ENCODE measurements at regions not wholly inside any gene's neighbourhood (a gene's known extent, or its start where the extent isn't known, plus 50 kb on each side); places are given as distances from the start of the nearest gene placed in this dataset.

DNA sequence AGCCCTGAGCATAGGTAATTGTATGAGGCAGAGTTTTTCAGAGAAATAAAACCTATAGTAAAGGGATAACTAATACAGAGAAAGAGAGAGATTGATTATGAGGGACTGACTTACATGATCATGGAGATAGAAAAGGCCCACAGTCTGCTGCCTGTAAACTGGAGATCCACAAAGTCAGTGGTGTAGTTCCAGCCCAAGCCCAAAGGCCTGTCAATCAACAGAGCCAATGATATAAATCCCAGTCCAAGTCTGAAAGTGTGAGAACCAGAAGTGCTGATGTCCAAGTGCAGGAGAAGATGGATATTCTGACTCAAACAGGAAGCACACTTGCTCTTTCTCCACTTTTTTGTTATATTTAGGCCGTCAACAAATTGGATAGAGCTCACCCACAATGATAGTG lies 340.1 kb upstream of the RGS18 start:
- CTCF ChIA-PET = no interaction called here
- H3K27ac Mint-ChIP-seq = no peak overlapping the region
- no peak overlapping the region for H3K4me3 Mint-ChIP-seq
- TF ChIP-seq ZBTB21 (CRISPR knock-in tag; IDR thresholded peaks at IDR 0.05; ENCODE audit: borderline replicate concordance) (no peak), NFYB (CRISPR knock-in tag; conservative IDR thresholded peaks at IDR 0.05; ENCODE audit: low read depth) (no peak), RORB (CRISPR knock-in tag; IDR thresholded peaks at IDR 0.05) (no peak), GRHL2 (CRISPR knock-in tag; IDR thresholded peaks at IDR 0.05; ENCODE audit: insufficient replicate concordance, severe bottlenecking) (no peak), SP1 (CRISPR knock-in tag; conservative IDR thresholded peaks at IDR 0.05) (no peak), ZNF263 (CRISPR knock-in tag; IDR thresholded peaks at IDR 0.05; ENCODE audit: low read depth) (no peak), TEAD4 (CRISPR knock-in tag; IDR thresholded peaks at IDR 0.05) (no peak), ZNF423 (CRISPR knock-in tag; IDR thresholded peaks at IDR 0.05) (no peak), ESRRA (CRISPR knock-in tag; IDR thresholded peaks at IDR 0.05; ENCODE audit: borderline replicate concordance) (no peak), SMAD3 (CRISPR knock-in tag; IDR thresholded peaks at IDR 0.05; ENCODE audit: borderline replicate concordance) (no peak), ELF4 (CRISPR knock-in tag; IDR thresholded peaks at IDR 0.05; ENCODE audit: low read depth) (no peak)
- TF ChIP-seq, protein P1, sequence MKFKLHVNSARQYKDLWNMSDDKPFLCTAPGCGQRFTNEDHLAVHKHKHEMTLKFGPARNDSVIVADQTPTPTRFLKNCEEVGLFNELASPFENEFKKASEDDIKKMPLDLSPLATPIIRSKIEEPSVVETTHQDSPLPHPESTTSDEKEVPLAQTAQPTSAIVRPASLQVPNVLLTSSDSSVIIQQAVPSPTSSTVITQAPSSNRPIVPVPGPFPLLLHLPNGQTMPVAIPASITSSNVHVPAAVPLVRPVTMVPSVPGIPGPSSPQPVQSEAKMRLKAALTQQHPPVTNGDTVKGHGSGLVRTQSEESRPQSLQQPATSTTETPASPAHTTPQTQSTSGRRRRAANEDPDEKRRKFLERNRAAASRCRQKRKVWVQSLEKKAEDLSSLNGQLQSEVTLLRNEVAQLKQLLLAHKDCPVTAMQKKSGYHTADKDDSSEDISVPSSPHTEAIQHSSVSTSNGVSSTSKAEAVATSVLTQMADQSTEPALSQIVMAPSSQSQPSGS (CRISPR knock-in tag; IDR thresholded peaks at IDR 0.05; ENCODE audit: borderline replicate concordance, low read depth) = no peak
- TF ChIP-seq, protein P2, sequence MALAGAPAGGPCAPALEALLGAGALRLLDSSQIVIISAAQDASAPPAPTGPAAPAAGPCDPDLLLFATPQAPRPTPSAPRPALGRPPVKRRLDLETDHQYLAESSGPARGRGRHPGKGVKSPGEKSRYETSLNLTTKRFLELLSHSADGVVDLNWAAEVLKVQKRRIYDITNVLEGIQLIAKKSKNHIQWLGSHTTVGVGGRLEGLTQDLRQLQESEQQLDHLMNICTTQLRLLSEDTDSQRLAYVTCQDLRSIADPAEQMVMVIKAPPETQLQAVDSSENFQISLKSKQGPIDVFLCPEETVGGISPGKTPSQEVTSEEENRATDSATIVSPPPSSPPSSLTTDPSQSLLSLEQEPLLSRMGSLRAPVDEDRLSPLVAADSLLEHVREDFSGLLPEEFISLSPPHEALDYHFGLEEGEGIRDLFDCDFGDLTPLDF (CRISPR knock-in tag; IDR thresholded peaks at IDR 0.05) = no peak
- TF ChIP-seq, protein P3, sequence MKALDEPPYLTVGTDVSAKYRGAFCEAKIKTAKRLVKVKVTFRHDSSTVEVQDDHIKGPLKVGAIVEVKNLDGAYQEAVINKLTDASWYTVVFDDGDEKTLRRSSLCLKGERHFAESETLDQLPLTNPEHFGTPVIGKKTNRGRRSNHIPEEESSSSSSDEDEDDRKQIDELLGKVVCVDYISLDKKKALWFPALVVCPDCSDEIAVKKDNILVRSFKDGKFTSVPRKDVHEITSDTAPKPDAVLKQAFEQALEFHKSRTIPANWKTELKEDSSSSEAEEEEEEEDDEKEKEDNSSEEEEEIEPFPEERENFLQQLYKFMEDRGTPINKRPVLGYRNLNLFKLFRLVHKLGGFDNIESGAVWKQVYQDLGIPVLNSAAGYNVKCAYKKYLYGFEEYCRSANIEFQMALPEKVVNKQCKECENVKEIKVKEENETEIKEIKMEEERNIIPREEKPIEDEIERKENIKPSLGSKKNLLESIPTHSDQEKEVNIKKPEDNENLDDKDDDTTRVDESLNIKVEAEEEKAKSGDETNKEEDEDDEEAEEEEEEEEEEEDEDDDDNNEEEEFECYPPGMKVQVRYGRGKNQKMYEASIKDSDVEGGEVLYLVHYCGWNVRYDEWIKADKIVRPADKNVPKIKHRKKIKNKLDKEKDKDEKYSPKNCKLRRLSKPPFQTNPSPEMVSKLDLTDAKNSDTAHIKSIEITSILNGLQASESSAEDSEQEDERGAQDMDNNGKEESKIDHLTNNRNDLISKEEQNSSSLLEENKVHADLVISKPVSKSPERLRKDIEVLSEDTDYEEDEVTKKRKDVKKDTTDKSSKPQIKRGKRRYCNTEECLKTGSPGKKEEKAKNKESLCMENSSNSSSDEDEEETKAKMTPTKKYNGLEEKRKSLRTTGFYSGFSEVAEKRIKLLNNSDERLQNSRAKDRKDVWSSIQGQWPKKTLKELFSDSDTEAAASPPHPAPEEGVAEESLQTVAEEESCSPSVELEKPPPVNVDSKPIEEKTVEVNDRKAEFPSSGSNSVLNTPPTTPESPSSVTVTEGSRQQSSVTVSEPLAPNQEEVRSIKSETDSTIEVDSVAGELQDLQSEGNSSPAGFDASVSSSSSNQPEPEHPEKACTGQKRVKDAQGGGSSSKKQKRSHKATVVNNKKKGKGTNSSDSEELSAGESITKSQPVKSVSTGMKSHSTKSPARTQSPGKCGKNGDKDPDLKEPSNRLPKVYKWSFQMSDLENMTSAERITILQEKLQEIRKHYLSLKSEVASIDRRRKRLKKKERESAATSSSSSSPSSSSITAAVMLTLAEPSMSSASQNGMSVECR (CRISPR knock-in tag; IDR thresholded peaks at IDR 0.05; ENCODE audit: borderline replicate concordance) = no peak
- TF ChIP-seq, protein P4, sequence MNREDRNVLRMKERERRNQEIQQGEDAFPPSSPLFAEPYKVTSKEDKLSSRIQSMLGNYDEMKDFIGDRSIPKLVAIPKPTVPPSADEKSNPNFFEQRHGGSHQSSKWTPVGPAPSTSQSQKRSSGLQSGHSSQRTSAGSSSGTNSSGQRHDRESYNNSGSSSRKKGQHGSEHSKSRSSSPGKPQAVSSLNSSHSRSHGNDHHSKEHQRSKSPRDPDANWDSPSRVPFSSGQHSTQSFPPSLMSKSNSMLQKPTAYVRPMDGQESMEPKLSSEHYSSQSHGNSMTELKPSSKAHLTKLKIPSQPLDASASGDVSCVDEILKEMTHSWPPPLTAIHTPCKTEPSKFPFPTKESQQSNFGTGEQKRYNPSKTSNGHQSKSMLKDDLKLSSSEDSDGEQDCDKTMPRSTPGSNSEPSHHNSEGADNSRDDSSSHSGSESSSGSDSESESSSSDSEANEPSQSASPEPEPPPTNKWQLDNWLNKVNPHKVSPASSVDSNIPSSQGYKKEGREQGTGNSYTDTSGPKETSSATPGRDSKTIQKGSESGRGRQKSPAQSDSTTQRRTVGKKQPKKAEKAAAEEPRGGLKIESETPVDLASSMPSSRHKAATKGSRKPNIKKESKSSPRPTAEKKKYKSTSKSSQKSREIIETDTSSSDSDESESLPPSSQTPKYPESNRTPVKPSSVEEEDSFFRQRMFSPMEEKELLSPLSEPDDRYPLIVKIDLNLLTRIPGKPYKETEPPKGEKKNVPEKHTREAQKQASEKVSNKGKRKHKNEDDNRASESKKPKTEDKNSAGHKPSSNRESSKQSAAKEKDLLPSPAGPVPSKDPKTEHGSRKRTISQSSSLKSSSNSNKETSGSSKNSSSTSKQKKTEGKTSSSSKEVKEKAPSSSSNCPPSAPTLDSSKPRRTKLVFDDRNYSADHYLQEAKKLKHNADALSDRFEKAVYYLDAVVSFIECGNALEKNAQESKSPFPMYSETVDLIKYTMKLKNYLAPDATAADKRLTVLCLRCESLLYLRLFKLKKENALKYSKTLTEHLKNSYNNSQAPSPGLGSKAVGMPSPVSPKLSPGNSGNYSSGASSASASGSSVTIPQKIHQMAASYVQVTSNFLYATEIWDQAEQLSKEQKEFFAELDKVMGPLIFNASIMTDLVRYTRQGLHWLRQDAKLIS (CRISPR knock-in tag; IDR thresholded peaks at IDR 0.05; ENCODE audit: borderline replicate concordance) = no peak
- TF ChIP-seq, protein P5, sequence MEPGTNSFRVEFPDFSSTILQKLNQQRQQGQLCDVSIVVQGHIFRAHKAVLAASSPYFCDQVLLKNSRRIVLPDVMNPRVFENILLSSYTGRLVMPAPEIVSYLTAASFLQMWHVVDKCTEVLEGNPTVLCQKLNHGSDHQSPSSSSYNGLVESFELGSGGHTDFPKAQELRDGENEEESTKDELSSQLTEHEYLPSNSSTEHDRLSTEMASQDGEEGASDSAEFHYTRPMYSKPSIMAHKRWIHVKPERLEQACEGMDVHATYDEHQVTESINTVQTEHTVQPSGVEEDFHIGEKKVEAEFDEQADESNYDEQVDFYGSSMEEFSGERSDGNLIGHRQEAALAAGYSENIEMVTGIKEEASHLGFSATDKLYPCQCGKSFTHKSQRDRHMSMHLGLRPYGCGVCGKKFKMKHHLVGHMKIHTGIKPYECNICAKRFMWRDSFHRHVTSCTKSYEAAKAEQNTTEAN (CRISPR knock-in tag; IDR thresholded peaks at IDR 0.05) = no peak
- POLR2A ChIA-PET = no interaction called here
- ATAC-seq (no peak), DNase-seq (ENCODE audit: low spot score) (no peak)
- H3K4me1 Mint-ChIP-seq = no peaks in the 10 kb centered on the region
- peaks cover 1% of the 10 kb centered on the region; the same call in 1 of the 2 replicates for H3K27me3 Mint-ChIP-seq (ENCODE audit: low read depth)
- peaks cover 12% of the 10 kb centered on the region for H3K36me3 Mint-ChIP-seq
- H3K9me3 Mint-ChIP-seq = peaks cover 23% of the 10 kb centered on the region
